IPS-20b (cell line): ENCODE measurements at regions not wholly inside any gene's neighbourhood (a gene's known extent, or its start where the extent isn't known, plus 50 kb on each side); places are given as distances from the start of the nearest gene placed in this dataset.

Source experiments
- H3K27ac ChIP-seq: one replicate; pipeline ENCODE4 v1.5.1; 2013; ENCODE audit warnings: low read length
- H3K27me3 ChIP-seq: 2 replicates; pipeline ENCODE4 v1.6.1; 2013; ENCODE audit warnings: mild to moderate bottlenecking, low read length, inconsistent platforms; ENCODE audit not compliant: insufficient read depth
- H3K36me3 ChIP-seq: 2 replicates; pipeline ENCODE4 v1.6.1; 2013; ENCODE audit warnings: low read depth, mild to moderate bottlenecking, inconsistent platforms, low read length, moderate library complexity; ENCODE audit not compliant: insufficient read depth
- H3K4me1 ChIP-seq: 2 replicates; pipeline ENCODE4 v1.6.1; 2013; ENCODE audit warnings: mild to moderate bottlenecking, control low read depth, inconsistent platforms, low read length, moderate library complexity; ENCODE audit not compliant: insufficient read depth
- H3K4me3 ChIP-seq: 2 replicates; pipeline ENCODE4 v1.5.1; 2013; ENCODE audit warnings: mild to moderate bottlenecking, low read length, inconsistent platforms
- H3K9ac ChIP-seq: 2 replicates; pipeline ENCODE4 v1.6.1; 2013; ENCODE audit warnings: low read depth, mild to moderate bottlenecking, inconsistent platforms, low read length, moderate library complexity
- H3K9me3 ChIP-seq: 2 replicates; pipeline ENCODE4 v1.6.1; 2013; ENCODE audit warnings: mild to moderate bottlenecking, low read depth, low read length, inconsistent platforms; ENCODE audit not compliant: insufficient read depth

DNA sequence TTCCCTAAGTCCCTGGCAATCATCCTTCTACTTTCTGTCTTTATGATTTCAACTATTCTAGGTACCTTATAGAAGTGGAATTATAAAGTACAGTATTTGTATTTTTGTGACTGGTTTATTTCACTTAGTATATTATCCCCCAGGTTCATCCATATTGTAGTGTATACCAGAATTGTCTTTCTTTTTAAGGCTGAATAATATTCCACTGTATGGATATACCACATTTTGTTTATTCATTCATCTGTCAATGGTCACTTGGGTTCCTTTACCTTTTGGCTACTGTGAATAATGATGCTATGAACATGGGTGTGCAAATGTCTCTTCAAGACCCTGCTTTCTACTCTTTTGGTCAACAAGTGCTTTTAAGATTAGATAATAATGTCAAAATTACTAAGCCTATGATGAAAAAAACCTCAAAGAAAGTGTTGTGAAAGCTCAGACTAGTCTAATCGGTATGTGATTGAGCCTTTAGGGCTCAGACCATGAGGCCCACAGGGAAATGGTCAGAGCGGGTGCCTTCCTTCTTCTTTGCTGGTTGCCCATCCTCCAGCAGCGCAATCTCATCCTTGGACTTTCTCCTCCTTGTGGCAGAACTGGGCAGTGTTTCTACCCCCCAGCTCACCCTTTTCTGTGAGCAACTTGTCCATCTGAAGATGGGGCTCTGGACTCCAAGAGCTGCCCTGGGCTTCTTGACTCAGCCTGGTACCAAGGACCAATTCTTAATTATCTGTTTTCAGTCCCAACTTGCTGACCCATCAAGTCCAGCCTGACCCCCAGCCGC lies 105.4 kb downstream of the TTC8 start:
- no peak overlapping the region for H3K27ac ChIP-seq
- H3K9me3 ChIP-seq: no peaks in the 10 kb centered on the region

DNA sequence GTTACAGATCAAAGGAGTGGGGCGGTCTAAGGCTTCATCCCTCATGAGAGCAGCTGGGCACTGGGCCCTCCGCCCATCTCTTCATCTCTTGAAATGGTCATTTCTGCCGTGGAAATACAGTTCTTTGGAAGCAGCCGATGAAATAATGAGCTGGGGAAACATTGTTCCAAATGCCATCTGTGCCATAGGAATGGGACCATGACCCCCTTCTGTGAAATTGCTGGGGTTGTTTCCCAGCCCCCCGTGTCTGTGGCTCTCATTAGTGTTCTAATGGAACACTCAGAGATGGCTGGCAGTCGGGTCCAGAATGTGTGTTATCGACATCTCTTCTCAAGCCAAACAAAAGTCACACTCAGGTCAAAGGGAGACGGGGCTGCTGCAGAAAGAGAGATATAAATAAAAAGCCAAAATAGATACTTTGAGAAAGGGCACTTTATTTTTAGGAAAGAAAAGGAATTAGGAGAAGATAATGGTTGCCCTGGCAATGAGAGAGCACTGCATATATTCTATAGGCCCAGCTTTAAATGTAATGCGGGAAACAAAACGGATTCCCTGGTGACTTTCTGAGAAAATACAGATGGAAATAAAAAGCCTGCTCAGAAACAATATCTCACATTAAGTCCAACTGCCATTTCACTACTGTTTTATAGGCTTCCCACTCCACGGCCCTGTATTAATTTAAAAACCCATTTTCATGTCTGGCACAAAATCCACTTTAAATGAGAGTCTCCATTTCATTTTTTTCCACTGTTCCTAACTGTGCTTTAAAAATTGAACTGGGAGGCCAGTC lies 107.1 kb downstream of the TTC8 start:
- H3K4me1 ChIP-seq: no peaks in the 10 kb centered on the region
- H3K27ac ChIP-seq: no peak overlapping the region
- H3K27me3 ChIP-seq: no peaks in the 10 kb centered on the region
- H3K9ac ChIP-seq: no peak overlapping the region
- H3K9me3 ChIP-seq: no peaks in the 10 kb centered on the region
- no peak overlapping the region for H3K4me3 ChIP-seq
- H3K36me3 ChIP-seq: no peaks in the 10 kb centered on the region

More for the DNA sequence above, 105.4 kb downstream of the TTC8 start:
- Histone ChIP-seq H3K27me3 (no peaks in the 10 kb centered on the region), H3K4me1 (no peaks in the 10 kb centered on the region), H3K36me3 (no peaks in the 10 kb centered on the region), H3K4me3 (no peak overlapping the region), H3K9ac (no peak overlapping the region)

DNA sequence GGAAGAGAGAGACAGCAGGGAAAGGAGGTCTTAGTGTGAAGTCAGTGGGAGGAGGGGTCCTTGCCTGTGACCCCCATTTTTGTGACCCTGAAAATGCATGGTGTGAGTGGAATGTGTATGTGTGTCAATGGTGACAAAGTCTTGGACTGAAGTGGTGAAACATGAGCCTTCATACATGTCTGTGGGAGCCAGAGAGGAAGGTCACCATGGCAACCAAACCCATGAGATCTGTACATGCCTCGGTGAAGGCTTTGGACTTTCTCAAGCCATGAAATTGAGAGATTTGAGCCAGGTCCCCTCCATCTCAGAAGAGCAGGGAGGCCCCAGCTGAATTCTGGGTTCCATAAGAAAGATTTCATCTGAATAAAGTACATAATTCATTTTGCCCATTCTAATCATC lies 108.7 kb downstream of the TTC8 start:
- no peak overlapping the region for H3K4me3 ChIP-seq
- H3K36me3 ChIP-seq: no peaks in the 10 kb centered on the region
- H3K9ac ChIP-seq: no peak overlapping the region
- no peaks in the 10 kb centered on the region for H3K4me1 ChIP-seq
- H3K27me3 ChIP-seq: no peaks in the 10 kb centered on the region
- no peaks in the 10 kb centered on the region for H3K9me3 ChIP-seq
- H3K27ac ChIP-seq: no peak overlapping the region

DNA sequence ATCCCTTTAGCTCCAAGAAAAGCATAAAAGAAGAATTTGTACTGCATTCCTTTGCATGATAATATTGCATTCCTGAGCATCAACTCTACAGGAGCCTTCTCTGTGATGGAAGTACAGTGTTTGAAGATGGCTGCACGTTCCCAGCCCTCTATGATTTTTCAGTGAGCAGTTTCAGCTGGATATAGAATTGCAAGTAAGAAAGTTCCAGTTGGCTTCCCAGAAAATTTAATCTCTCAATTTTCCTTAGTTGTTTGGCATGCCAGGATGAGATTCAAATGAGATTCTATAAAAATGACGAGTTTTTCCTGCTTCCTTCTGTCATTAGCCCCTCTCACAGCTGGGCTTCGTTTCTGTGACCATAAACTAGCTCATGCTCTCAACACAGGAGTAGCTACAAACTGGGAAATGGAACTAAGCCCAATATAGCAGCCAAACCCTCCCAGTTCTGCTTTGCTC lies 109.9 kb downstream of the TTC8 start:
- H3K4me1 ChIP-seq: no peaks in the 10 kb centered on the region
- no peak overlapping the region for H3K4me3 ChIP-seq
- no peak overlapping the region for H3K9ac ChIP-seq
- no peaks in the 10 kb centered on the region for H3K36me3 ChIP-seq
- no peak overlapping the region for H3K27ac ChIP-seq
- no peaks in the 10 kb centered on the region for H3K9me3 ChIP-seq
- no peaks in the 10 kb centered on the region for H3K27me3 ChIP-seq

DNA sequence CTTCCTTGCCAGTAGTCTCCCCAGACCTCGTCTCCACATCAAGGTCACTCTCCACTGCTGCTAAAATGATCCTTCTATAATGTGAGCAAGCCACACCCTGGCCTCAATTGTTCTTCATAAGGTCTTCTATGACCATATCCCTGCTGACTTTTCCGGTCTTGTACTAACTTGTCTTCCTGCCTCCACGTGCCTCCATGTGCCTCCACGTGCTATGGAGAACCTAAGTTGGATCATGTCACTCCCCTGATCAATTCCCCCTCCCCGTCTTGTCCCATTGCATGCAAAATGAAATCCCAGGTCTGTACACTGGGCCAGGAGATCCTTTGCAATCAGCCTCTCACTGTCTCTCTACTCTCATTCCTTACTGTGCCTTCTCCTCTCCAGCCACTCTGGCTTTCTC lies 110.6 kb downstream of the TTC8 start:
- H3K36me3 ChIP-seq: no peaks in the 10 kb centered on the region
- no peaks in the 10 kb centered on the region for H3K9me3 ChIP-seq
- no peaks in the 10 kb centered on the region for H3K4me1 ChIP-seq
- H3K27me3 ChIP-seq: no peaks in the 10 kb centered on the region
- no peak overlapping the region for H3K9ac ChIP-seq
- H3K27ac ChIP-seq: no peak overlapping the region
- H3K4me3 ChIP-seq: no peak overlapping the region

DNA sequence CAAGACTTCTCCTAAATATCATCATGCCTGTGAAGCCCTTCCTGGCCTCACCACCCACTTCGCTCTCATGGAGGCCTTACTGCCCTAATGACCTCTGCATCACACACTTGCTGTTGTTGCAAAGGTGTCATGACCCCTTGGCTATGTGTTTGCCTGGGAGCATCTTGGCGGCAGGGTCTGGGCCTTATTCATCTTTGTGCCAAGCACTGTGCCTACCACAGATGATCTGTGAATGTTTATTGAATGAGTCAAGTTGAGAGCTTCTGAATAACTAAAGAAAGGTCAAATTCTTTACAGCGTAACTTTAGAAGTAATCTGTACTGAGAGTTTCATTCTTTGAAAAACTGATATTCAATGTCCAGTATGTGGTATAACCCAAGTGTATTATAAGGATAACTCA lies 113.3 kb downstream of the TTC8 start:
- Histone ChIP-seq H3K9me3 (no peaks in the 10 kb centered on the region), H3K36me3 (no peaks in the 10 kb centered on the region), H3K4me1 (no peaks in the 10 kb centered on the region), H3K27ac (no peak overlapping the region), H3K9ac (no peak overlapping the region), H3K27me3 (no peaks in the 10 kb centered on the region), H3K4me3 (no peak overlapping the region)

DNA sequence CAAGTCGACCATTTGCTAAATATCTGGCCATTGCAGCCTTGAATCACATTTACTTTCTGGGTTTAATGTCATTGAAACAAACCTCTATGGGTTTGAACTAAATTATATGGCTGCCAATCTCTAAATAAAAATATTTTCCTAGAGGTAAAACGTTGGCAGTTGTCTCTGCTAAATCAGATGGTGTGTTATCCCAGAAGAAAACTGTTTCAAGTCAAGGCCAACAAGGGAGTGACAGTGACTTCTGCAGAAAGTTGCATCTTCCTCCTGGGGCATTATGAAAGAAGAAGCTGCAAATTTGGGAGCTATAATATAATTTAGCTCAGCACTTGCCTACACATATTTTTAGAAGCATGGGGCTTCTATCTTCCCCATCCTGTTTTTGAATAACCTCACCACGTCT lies 116.2 kb downstream of the TTC8 start:
- H3K9ac ChIP-seq: no peak overlapping the region
- H3K4me3 ChIP-seq: no peak overlapping the region
- no peaks in the 10 kb centered on the region for H3K36me3 ChIP-seq
- H3K4me1 ChIP-seq: no peaks in the 10 kb centered on the region
- H3K27me3 ChIP-seq: no peaks in the 10 kb centered on the region
- H3K27ac ChIP-seq: no peak overlapping the region
- H3K9me3 ChIP-seq: no peaks in the 10 kb centered on the region

DNA sequence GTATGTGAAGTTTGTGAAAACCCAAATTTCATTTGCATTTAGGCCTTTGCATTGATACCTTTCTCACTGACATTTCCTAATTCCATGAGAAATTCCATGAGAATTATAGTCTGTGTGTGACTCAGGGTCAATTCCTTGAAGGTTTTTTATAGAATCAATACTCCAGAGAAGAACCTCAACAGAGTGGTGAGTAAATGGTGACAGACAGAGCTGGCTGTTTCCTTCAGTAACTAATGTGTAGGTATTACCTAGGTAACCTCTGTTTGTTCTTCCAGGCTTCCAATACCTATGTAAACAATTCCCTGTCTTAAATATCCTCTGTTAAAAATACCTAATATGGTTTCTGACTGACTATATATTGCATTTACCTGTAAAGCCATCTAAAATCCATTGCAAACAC lies 117.0 kb downstream of the TTC8 start:
- Histone ChIP-seq H3K36me3 (no peaks in the 10 kb centered on the region), H3K27ac (no peak overlapping the region), H3K4me1 (no peaks in the 10 kb centered on the region), H3K9ac (no peak overlapping the region), H3K4me3 (no peak overlapping the region), H3K9me3 (no peaks in the 10 kb centered on the region), H3K27me3 (no peaks in the 10 kb centered on the region)

DNA sequence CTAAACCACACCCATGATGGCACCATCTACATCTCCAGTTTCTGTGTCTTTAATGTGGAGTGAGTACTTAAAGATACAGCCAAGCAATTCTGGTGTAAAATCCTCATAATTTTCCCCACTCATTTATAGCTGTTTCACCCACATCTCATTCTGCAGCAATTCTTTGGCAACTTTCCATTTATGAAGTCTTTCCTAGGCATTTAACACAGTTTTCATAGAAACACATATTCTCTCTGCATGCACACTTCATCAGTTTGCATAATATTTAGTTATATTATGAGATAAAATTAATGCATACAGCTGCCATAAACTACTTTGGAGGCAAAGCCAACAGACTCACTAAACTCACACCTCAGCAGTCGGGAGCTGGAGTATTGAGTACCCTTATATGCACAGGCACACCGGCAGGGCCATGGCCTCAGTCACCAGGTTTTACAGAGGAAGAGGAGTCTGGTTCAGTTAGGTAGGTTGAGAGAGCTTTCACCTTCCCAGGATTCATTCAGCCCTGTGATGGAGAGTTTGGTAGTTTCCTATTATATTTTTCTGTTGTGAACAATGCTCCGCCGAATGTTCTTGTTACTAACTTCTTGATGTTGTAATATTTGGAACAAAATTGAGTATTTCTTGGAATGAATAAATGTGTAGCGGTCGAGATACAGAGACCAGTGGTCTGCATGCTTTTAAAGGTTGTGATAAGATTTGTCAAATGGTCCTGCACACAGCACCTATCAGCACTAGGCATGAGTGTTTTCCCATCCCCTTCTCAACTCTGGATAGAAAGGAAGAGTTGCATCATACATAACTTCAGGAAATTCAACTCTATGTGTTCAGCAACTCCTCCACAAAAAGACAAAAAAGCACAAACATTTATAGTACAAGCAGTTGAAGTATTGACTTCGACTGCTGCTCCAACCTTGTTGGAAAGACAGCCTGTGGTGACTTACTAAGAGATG lies 123.5 kb downstream of the TTC8 start:
- peaks cover 11% of the 10 kb centered on the region; the same call in 1 of the 2 replicates for H3K9me3 ChIP-seq
- no peak overlapping the region for H3K9ac ChIP-seq
- no peaks in the 10 kb centered on the region for H3K36me3 ChIP-seq
- no peak overlapping the region for H3K4me3 ChIP-seq
- no peaks in the 10 kb centered on the region for H3K4me1 ChIP-seq
- H3K27ac ChIP-seq: no peak overlapping the region
- H3K27me3 ChIP-seq: no peaks in the 10 kb centered on the region; the same call in 1 of the 2 replicates

DNA sequence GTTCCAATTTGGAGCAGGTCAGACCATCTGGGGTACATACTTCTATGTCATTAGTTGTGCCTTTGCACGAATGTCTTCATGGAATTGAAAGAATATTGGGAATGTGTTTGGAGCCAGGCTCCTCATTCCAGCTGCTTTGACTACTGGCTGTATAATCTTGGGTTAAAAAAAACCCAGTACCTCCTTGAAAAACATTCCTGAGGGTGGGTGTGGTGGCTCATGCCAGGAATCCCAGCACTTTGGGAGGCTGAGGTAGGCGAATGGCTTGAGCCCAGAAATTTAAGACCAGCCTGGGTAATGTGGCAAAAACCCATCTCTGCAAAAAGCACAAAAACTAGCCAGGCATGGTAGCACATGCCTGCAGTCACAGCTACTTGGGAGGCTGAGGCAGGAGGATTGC lies 125.6 kb downstream of the TTC8 start:
- Histone ChIP-seq H3K27me3 (no peaks in the 10 kb centered on the region; the same call in 1 of the 2 replicates), H3K4me3 (no peak overlapping the region), H3K4me1 (no peaks in the 10 kb centered on the region), H3K9me3 (peaks cover 14% of the 10 kb centered on the region; the same call in 1 of the 2 replicates), H3K9ac (no peak overlapping the region), H3K36me3 (no peaks in the 10 kb centered on the region), H3K27ac (no peak overlapping the region)

DNA sequence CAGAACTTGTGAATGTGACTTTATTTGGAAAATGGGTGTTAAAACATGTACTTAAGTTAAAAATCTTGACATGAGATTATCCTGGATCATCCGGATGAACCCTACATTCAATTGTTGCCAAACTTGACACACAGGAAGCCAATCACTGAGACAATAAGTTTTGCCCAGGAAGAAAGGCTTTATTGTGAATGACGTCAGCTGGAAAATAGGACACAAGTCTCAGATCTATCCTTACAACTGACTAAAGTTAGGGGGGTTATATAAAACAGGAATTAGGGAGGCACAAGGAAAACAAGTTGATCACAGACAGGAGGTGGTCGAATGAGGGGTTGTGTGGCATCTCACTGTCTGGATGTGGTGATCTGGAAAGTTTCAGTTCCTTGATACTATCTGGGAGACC lies 126.9 kb downstream of the TTC8 start:
- no peak overlapping the region for H3K9ac ChIP-seq
- H3K4me3 ChIP-seq: no peak overlapping the region
- no peaks in the 10 kb centered on the region; the same call in 1 of the 2 replicates for H3K27me3 ChIP-seq
- peaks cover 14% of the 10 kb centered on the region; the same call in 1 of the 2 replicates for H3K9me3 ChIP-seq
- no peak overlapping the region for H3K27ac ChIP-seq
- H3K36me3 ChIP-seq: no peaks in the 10 kb centered on the region
- no peaks in the 10 kb centered on the region for H3K4me1 ChIP-seq
